ENCODE measurements at regions not wholly inside any gene's neighbourhood (a gene's known extent, or its start where the extent isn't known, plus 50 kb on each side); places are given as distances from the start of the nearest gene placed in this dataset.
"Not testable (repeated sequence)": the region's sequence is repeated elsewhere in the genome, so short reads cannot be mapped to it uniquely, and the experiment has no call there.

- CTCF ChIA-PET: no interaction called here
These were observed 122.5 kb upstream of the SLC44A1 start for GRCh38 chr9:105121861-105122430.

GRCh38 chr9:105124598-105124997, 119.9 kb upstream of the SLC44A1 start:
- POLR2A ChIA-PET; H3K27ac ChIP-seq (ENCODE audit: low read length); ATAC-seq; H3K4me3 ChIP-seq (ENCODE audit: low read depth in 2 of 2, low read length in 2 of 2); H3K4me1 ChIP-seq (ENCODE audit: control insufficient read depth, insufficient read depth, low read length); H3K27me3 ChIP-seq (ENCODE audit: control insufficient read depth, insufficient read depth, low read length); DNase-seq (ENCODE audit: low read depth, low spot score); CTCF ChIA-PET; H3K36me3 ChIP-seq (ENCODE audit: control insufficient read depth, insufficient read depth, low read length); intact Hi-C loops (cut with micrococcal nuclease; ENCODE audit: unreplicated experiment); BruUV-seq (replicated peaks); in situ Hi-C loops (cut with HindIII; ENCODE audit: low pct_unique_long_range_greater_than_20kb, low sequenced_read_pairs); H3K9me3 ChIP-seq (ENCODE audit: control insufficient read depth, insufficient read depth, low read depth, low read length): not testable (repeated sequence)

More at GRCh38 chr9:105121861-105122430, 122.5 kb upstream of the SLC44A1 start:
- no peak for DNase-seq (ENCODE audit: low read depth, low spot score)
- no TSS peak for BruUV-seq (replicated peaks)
- Histone ChIP-seq H3K27ac (ENCODE audit: low read length) (no peak overlapping the region), H3K9me3 (ENCODE audit: control insufficient read depth, insufficient read depth, low read depth, low read length) (no peaks in the 10 kb centered on the region), H3K4me1 (ENCODE audit: control insufficient read depth, insufficient read depth, low read length) (no peaks in the 10 kb centered on the region), H3K27me3 (ENCODE audit: control insufficient read depth, insufficient read depth, low read length) (no peaks in the 10 kb centered on the region), H3K4me3 (ENCODE audit: low read depth in 2 of 2, low read length in 2 of 2) (no peak overlapping the region), H3K36me3 (ENCODE audit: control insufficient read depth, insufficient read depth, low read length) (no peaks in the 10 kb centered on the region)
- POLR2A ChIA-PET: no interaction called here
- intact Hi-C loops (cut with micrococcal nuclease; ENCODE audit: unreplicated experiment) (no loop called here), in situ Hi-C loops (cut with HindIII; ENCODE audit: low pct_unique_long_range_greater_than_20kb, low sequenced_read_pairs) (no loop called here)
- no peak for TF ChIP-seq REST (IDR thresholded peaks at IDR 0.05; ENCODE audit: insufficient read depth in 1 of 2, low read depth in 2 of 2, low read length in 1 of 2)
- no peak for TF ChIP-seq TCF7L2 (IDR thresholded peaks at IDR 0.05; ENCODE audit: low read depth, low read length)
- TF ChIP-seq SIN3A (IDR thresholded peaks at IDR 0.05; ENCODE audit: borderline replicate concordance, insufficient read depth, low read depth, low read length): no peak
- no peak for TF ChIP-seq CTCF (IDR thresholded peaks at IDR 0.05)
- TF ChIP-seq POLR2AphosphoS5 (IDR thresholded peaks at IDR 0.05; ENCODE audit: low read depth, low read length): no peak
- no peak for ATAC-seq

- in situ Hi-C loops (cut with HindIII; ENCODE audit: low pct_unique_long_range_greater_than_20kb, low sequenced_read_pairs): no loop called here
- Histone ChIP-seq H3K4me1 (ENCODE audit: control insufficient read depth, insufficient read depth, low read length) (no peaks in the 10 kb centered on the region), H3K36me3 (ENCODE audit: control insufficient read depth, insufficient read depth, low read length) (no peaks in the 10 kb centered on the region), H3K4me3 (ENCODE audit: low read depth in 2 of 2, low read length in 2 of 2) (no peak overlapping the region), H3K27me3 (ENCODE audit: control insufficient read depth, insufficient read depth, low read length) (no peaks in the 10 kb centered on the region), H3K27ac (ENCODE audit: low read length) (no peak overlapping the region), H3K9me3 (ENCODE audit: control insufficient read depth, insufficient read depth, low read depth, low read length) (no peaks in the 10 kb centered on the region)
- ChIA-PET CTCF (no interaction called here), POLR2A (no interaction called here)
- TF ChIP-seq REST (IDR thresholded peaks at IDR 0.05; ENCODE audit: insufficient read depth in 1 of 2, low read depth in 2 of 2, low read length in 1 of 2): no peak
- TF ChIP-seq CTCF (IDR thresholded peaks at IDR 0.05): no peak
- no peak for TF ChIP-seq POLR2AphosphoS5 (IDR thresholded peaks at IDR 0.05; ENCODE audit: low read depth, low read length)
- no peak for TF ChIP-seq TCF7L2 (IDR thresholded peaks at IDR 0.05; ENCODE audit: low read depth, low read length)
- no peak for TF ChIP-seq SIN3A (IDR thresholded peaks at IDR 0.05; ENCODE audit: borderline replicate concordance, insufficient read depth, low read depth, low read length)
- intact Hi-C loops (cut with micrococcal nuclease; ENCODE audit: unreplicated experiment): no loop called here
- no peak for DNase-seq (ENCODE audit: low read depth, low spot score)
- ATAC-seq: no peak
- no TSS peak for BruUV-seq (replicated peaks)
These were observed 118.2 kb upstream of the SLC44A1 start for GRCh38 chr9:105126226-105126625.
